Fibroblast of lung (primary cell): ENCODE measurements at regions not wholly inside any gene's neighbourhood (a gene's known extent, or its start where the extent isn't known, plus 50 kb on each side); places are given as distances from the start of the nearest gene placed in this dataset.

Experiments
- DNase-seq, 2 donors: peaks; one replicate each; pipeline versions ENCODE4 v3.0.0 to v3.0.0-alpha.2; 2010; ENCODE audit warnings: low read depth in 2 of 2
- H2AFZ ChIP-seq: 2 replicates; pipeline ENCODE4 v1.5.1; 2012; ENCODE audit warnings: low read length, control low read depth, inconsistent platforms
- H3K27ac ChIP-seq: 2 replicates; pipeline ENCODE4 v1.5.1; 2011; ENCODE audit warnings: low read length, control low read depth; ENCODE audit not compliant: insufficient read depth
- H3K27me3 ChIP-seq: 2 replicates; pipeline ENCODE4 v1.5.1; 2011; ENCODE audit warnings: mild to moderate bottlenecking, low read length; ENCODE audit not compliant: control insufficient read depth, insufficient read depth
- H3K36me3 ChIP-seq: 2 replicates; pipeline ENCODE4 v1.5.1; 2011; ENCODE audit warnings: low read length; ENCODE audit not compliant: control insufficient read depth, insufficient read depth
- H3K4me1 ChIP-seq: 2 replicates; pipeline ENCODE4 v1.5.1; 2011; ENCODE audit warnings: low read length; ENCODE audit not compliant: control insufficient read depth, insufficient read depth; ENCODE audit errors: extremely low read depth
- H3K4me2 ChIP-seq: 2 replicates; pipeline ENCODE4 v1.5.1; 2011; ENCODE audit warnings: low read length, control low read depth; ENCODE audit not compliant: insufficient read depth; ENCODE audit errors: extremely low read depth
- H3K4me3 ChIP-seq, 4 experiments: fragments of 200-600 bp in 1 of 4; sonication (generic) in 1 of 4; replicated peaks in 1 of 4; 2 replicates each; pipeline ENCODE4 v1.5.1; 2011 to 2016; ENCODE audit warnings: low read length in 4 of 4, low read depth in 3 of 4, mild to moderate bottlenecking in 3 of 4, control low read depth in 2 of 4, inconsistent platforms in 1 of 4, mixed read lengths in 1 of 4; ENCODE audit not compliant: insufficient read depth in 1 of 4; ENCODE audit errors: control extremely low read depth in 1 of 4
- H3K79me2 ChIP-seq: 2 replicates; pipeline ENCODE4 v1.5.1; 2012; ENCODE audit warnings: mild to moderate bottlenecking, low read length, inconsistent platforms; ENCODE audit not compliant: control insufficient read depth, insufficient read depth
- H3K9ac ChIP-seq: 2 replicates; pipeline ENCODE4 v1.5.1; 2011; ENCODE audit warnings: mild to moderate bottlenecking, low read length, control low read depth; ENCODE audit not compliant: insufficient read depth
- H3K9me3 ChIP-seq: 2 replicates; pipeline ENCODE4 v1.5.1; 2012; ENCODE audit warnings: low read depth, low read length; ENCODE audit not compliant: control insufficient read depth, insufficient read depth
- H4K20me1 ChIP-seq: 2 replicates; pipeline ENCODE4 v1.5.1; 2011; ENCODE audit warnings: low read length; ENCODE audit not compliant: control insufficient read depth, insufficient read depth; ENCODE audit errors: extremely low read depth
- CTCF ChIP-seq, 2 donors: IDR thresholded peaks in 1 of 2; conservative IDR thresholded peaks in 1 of 2; 1 replicate in 1 of 2; 2 replicates in 1 of 2; pipeline ENCODE4 v1.5.1; 2011 to 2012; ENCODE audit warnings: low read length in 2 of 2, control low read depth in 1 of 2, inconsistent platforms in 1 of 2, low read depth in 1 of 2, mild to moderate bottlenecking in 1 of 2
- EZH2 ChIP-seq: IDR thresholded peaks from 2 replicates; pipeline ENCODE4 v1.5.1; 2012; ENCODE audit warnings: low read length, control low read depth, mild to moderate bottlenecking; ENCODE audit errors: missing control alignments

DNA sequence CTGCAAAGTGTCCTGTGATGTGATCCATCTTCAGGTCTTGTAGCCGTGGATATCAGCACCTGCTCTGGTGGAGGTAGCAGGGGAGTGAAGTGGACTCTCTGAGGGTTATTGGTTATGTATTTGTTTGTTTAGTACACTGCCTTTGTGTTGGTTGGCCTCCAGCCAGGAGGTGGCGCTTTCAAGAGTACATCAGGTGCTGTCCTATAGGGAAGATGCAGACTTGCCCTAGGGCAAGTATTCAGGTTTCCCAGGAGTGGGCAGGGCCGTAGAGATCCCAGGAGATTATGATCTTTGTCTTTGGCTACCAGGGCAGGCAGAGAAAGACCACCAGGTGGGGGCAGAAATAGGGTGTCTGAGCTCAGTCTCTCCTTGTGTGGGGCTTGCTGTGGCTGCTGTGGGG is 411.8 kb downstream of the SOX11 start:
- no peaks in the 10 kb centered on the region for H3K4me1 ChIP-seq
- no peak overlapping the region for H3K27ac ChIP-seq
- H3K36me3 ChIP-seq: no peaks in the 10 kb centered on the region
- DNase-seq: no peak
- no peaks in the 10 kb centered on the region for H4K20me1 ChIP-seq
- no peak overlapping the region for H2AFZ ChIP-seq
- H3K4me2 ChIP-seq: no peak overlapping the region
- H3K79me2 ChIP-seq: no peaks in the 10 kb centered on the region
- no peak overlapping the region for H3K9ac ChIP-seq
- no peak for TF ChIP-seq EZH2
- TF ChIP-seq CTCF (conservative IDR thresholded peaks at IDR 0.05 in 1 of 2, IDR thresholded peaks at IDR 0.05 in 1 of 2; ENCODE audit: low read depth in 1 of 2, low read length in 2 of 2): no peak
- H3K27me3 ChIP-seq: no peaks in the 10 kb centered on the region
- H3K9me3 ChIP-seq: no peaks in the 10 kb centered on the region
- no peak overlapping the region for H3K4me3 ChIP-seq

GRCh38 chr2:6107290-6107689 is 415.1 kb downstream of the SOX11 start:
- no peak for TF ChIP-seq EZH2
- TF ChIP-seq CTCF (conservative IDR thresholded peaks at IDR 0.05 in 1 of 2, IDR thresholded peaks at IDR 0.05 in 1 of 2; ENCODE audit: low read depth in 1 of 2, low read length in 2 of 2): no peak
- H3K79me2 ChIP-seq: no peaks in the 10 kb centered on the region
- no peaks in the 10 kb centered on the region for H3K36me3 ChIP-seq
- no peaks in the 10 kb centered on the region for H3K4me1 ChIP-seq
- H3K9me3 ChIP-seq: no peaks in the 10 kb centered on the region
- no peaks in the 10 kb centered on the region for H4K20me1 ChIP-seq
- DNase-seq: no peak
- no peak overlapping the region for H2AFZ ChIP-seq
- H3K4me3 ChIP-seq: no peak overlapping the region
- no peaks in the 10 kb centered on the region for H3K27me3 ChIP-seq
- no peak overlapping the region for H3K27ac ChIP-seq
- no peak overlapping the region for H3K9ac ChIP-seq
- H3K4me2 ChIP-seq: no peak overlapping the region

GRCh38 chr2:6109831-6110230 is 417.6 kb downstream of the SOX11 start:
- Histone ChIP-seq H3K4me1 (no peaks in the 10 kb centered on the region), H3K27me3 (no peaks in the 10 kb centered on the region), H3K9ac (no peak overlapping the region), H3K4me3 (no peak overlapping the region), H4K20me1 (no peaks in the 10 kb centered on the region), H2AFZ (no peak overlapping the region), H3K4me2 (no peak overlapping the region), H3K79me2 (no peaks in the 10 kb centered on the region), H3K27ac (no peak overlapping the region), H3K9me3 (no peaks in the 10 kb centered on the region), H3K36me3 (no peaks in the 10 kb centered on the region)
- TF ChIP-seq CTCF (conservative IDR thresholded peaks at IDR 0.05 in 1 of 2, IDR thresholded peaks at IDR 0.05 in 1 of 2; ENCODE audit: low read depth in 1 of 2, low read length in 2 of 2) (no peak), EZH2 (no peak)
- no peak for DNase-seq
